ENCODE measurements at regions not wholly inside any gene's neighbourhood (a gene's known extent, or its start where the extent isn't known, plus 50 kb on each side); places are given as distances from the start of the nearest gene placed in this dataset.

DNA sequence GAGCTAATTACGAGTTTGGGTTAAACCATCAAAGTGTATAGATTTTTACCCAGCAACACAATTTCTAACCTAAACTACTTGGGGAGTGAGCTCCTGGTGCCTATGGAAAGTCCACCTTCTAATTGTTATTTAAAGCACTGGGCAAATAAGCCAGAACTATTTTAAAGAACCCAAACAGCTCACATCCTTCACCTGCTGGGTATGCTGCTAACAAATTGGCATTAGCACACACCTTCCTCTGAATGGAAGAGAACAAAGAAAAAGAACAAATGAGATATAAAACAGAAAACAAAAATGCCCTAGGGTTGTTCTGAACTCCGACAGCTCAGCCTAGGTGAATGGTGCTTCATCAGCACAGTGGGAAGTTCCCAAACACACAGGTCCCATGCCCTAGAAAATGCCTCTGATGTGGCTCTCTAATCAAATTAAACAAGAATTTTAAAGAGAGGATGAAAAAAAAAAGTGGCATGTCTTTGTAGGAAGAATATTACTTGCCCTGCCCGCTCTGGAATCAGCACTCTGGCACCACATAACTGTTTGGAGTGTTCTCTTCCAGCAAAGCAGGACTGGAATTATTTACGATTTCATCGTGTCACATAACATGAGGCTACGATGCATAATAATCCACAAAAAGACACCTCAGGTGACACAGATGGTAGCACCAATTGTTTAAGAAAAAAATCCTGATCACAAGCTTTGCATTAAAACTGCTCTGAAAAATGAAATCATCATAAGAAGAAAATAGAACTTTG is 334.4 kb downstream of the GBE1 start:
- TF ChIP-seq ATF2 (CRISPR knock-in tag; IDR thresholded peaks at IDR 0.05) (no peak), POLR2A (conservative IDR thresholded peaks at IDR 0.05) (no peak), KDM1A (IDR thresholded peaks at IDR 0.05) (no peak), ZBTB1 (CRISPR knock-in tag; IDR thresholded peaks at IDR 0.05; ENCODE audit: borderline replicate concordance, low read depth) (no peak), ATF7 (IDR thresholded peaks at IDR 0.05) (no peak), MXI1 (IDR thresholded peaks at IDR 0.05; ENCODE audit: low read depth, low read length) (no peak)
- TF ChIP-seq, protein P1, sequence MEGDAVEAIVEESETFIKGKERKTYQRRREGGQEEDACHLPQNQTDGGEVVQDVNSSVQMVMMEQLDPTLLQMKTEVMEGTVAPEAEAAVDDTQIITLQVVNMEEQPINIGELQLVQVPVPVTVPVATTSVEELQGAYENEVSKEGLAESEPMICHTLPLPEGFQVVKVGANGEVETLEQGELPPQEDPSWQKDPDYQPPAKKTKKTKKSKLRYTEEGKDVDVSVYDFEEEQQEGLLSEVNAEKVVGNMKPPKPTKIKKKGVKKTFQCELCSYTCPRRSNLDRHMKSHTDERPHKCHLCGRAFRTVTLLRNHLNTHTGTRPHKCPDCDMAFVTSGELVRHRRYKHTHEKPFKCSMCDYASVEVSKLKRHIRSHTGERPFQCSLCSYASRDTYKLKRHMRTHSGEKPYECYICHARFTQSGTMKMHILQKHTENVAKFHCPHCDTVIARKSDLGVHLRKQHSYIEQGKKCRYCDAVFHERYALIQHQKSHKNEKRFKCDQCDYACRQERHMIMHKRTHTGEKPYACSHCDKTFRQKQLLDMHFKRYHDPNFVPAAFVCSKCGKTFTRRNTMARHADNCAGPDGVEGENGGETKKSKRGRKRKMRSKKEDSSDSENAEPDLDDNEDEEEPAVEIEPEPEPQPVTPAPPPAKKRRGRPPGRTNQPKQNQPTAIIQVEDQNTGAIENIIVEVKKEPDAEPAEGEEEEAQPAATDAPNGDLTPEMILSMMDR (IDR thresholded peaks at IDR 0.05 in 2 of 3, conservative IDR thresholded peaks at IDR 0.05 in 1 of 3; ENCODE audit: insufficient read depth in 2 of 3, low read depth in 1 of 3, low read length in 3 of 3) = no peak
- TF ChIP-seq, protein P2, sequence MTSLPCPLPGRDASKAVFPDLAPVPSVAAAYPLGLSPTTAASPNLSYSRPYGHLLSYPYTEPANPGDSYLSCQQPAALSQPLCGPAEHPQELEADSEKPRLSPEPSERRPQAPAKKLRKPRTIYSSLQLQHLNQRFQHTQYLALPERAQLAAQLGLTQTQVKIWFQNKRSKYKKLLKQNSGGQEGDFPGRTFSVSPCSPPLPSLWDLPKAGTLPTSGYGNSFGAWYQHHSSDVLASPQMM (CRISPR knock-in tag; IDR thresholded peaks at IDR 0.05) = no peak

All from K562 (cell line).